Ovary (tissue), 3 donors: ENCODE measurements at regions not wholly inside any gene's neighbourhood (a gene's known extent, or its start where the extent isn't known, plus 50 kb on each side); places are given as distances from the start of the nearest gene placed in this dataset.
"Not testable (repeated sequence)": the region's sequence is repeated elsewhere in the genome, so short reads cannot be mapped to it uniquely, and the experiment has no call there.

Experiments used
- CTCF ChIP-seq, 3 donors: fragments of 450-650 bp in 2 of 3; fragments of 200-600 bp in 1 of 3; IDR thresholded peaks; one replicate each; pipeline versions ENCODE4 v1.5.1 to v1.8.0; 2016 to 2022; ENCODE audit warnings: antibody characterized with exemption in 3 of 3, mild to moderate bottlenecking in 1 of 3
- POLR2A ChIP-seq: fragments of 450-650 bp; IDR thresholded peaks from one replicate; pipeline ENCODE4 v1.6.1; 2017; ENCODE audit warnings: antibody characterized with exemption, mild to moderate bottlenecking, moderate library complexity
- donor health status: DM: no; HTN: no; CAD: no.

- TF ChIP-seq CTCF (IDR thresholded peaks at IDR 0.05); POLR2A: not testable (repeated sequence)
Measured at GRCh38 chr5:89523867-89524266, 640.9 kb upstream of the MEF2C start.
